HG02798 (cell line): ENCODE measurements at regions not wholly inside any gene's neighbourhood (a gene's known extent, or its start where the extent isn't known, plus 50 kb on each side); places are given as distances from the start of the nearest gene placed in this dataset.
"Not testable (repeated sequence)": the region's sequence is repeated elsewhere in the genome, so short reads cannot be mapped to it uniquely, and the experiment has no call there.

Experiments
- ATAC-seq: cut with Tn5 transposase; IDR thresholded peaks from one replicate; pipeline ENCODE4 v1.9.1; 2021; ENCODE audit warnings: mild to moderate bottlenecking; ENCODE audit not compliant: unreplicated experiment, poor library complexity

DNA sequence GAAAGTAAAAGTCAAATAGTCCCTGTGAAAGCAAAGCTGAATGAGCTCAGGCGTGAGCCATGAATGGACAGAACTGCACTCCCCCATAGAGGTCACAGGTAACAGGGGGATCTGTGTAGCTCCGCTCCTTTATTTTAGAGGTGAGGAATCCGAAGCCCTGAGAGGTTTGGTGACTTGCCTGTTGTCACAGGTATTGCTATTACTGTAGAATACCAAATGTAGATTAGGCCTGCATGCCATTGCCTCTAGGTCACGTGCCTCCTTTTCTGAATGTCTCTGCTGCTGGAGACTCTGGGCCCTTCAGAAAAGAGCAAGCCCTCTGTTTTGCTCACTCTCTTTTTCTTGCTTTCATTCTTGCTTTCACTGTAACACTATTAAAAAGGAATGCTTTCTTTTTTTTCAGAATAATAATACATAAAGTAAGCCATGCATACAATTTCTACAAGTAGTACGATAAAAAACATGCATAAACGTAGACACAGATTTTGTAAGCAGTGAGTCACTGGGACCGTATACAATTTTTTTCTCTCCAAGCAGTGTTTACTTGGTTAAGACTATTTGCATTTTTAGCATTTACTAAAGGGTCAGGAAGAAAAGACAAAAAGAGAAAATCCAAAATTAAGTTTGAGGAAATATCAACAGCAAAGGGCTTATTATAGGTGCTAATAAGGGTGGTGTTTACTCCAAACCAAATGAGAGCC lies 568.7 kb upstream of the ADAMTS16 start:
- no peak for ATAC-seq

DNA sequence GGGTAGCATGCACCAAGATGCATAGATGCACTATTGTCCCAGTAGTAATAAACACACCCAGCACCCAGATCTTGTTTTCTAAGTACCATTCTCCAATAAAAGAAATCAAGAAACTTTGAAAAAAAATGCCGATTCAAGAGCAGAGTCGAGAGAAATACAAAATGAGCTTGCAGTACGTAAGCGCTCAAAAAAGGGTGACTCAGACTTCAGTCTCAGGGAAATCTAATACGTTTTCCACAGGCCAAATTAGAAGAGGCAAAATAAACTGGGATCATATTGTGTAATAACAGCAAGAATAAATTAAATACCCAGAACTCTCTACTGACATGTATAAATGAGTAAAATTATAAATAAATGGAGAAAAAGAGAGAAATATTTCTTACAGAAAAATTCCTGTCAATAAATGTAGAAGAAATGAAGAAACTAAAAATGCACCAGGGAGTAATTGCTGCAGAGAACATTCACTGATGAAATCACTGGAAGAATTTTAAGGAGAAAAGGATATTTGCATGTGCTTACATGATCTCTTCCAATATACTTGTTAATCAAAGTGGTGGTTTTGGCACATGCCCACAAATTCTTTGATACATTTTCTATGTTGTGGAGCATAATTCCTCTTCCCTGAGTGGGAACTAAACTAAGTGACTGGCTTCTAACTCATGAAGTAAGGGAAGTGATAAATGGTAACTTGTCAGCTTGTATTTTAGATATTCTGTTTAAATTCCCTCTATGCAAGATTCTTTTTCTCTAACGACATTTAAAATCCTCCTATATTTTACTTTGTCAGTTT lies 567.6 kb upstream of the ADAMTS16 start:
- ATAC-seq: no peak

- ATAC-seq: no peak
These were observed 564.5 kb upstream of the ADAMTS16 start for GRCh38 chr5:4575608-4576007.

GRCh38 chr5:4576161-4576748 lies 563.9 kb upstream of the ADAMTS16 start:
- ATAC-seq: no peak

- ATAC-seq: no peak
These were observed 563.2 kb upstream of the ADAMTS16 start for GRCh38 chr5:4576908-4577307.

- no peak for ATAC-seq
These were observed 560.5 kb upstream of the ADAMTS16 start for GRCh38 chr5:4579679-4580078.

DNA sequence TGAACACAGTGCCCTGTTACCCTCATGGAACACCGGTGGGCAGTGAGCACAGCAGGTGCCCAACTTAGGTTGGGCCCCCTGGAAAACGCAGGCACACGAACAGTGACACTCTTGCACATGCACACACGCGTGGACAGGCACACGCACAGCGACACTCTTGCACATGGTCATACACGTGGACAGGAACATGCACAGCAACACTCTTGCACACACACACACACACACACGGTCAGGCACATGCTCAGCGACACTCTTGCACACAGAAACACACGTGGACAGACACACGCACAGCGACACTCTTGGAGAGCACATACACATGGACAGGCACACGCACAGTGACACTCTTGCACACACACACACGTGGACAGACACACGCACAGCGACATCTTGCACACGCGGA lies 559.4 kb upstream of the ADAMTS16 start:
- ATAC-seq: no peak

GRCh38 chr5:4581289-4581688 lies 558.8 kb upstream of the ADAMTS16 start:
- no peak for ATAC-seq

DNA sequence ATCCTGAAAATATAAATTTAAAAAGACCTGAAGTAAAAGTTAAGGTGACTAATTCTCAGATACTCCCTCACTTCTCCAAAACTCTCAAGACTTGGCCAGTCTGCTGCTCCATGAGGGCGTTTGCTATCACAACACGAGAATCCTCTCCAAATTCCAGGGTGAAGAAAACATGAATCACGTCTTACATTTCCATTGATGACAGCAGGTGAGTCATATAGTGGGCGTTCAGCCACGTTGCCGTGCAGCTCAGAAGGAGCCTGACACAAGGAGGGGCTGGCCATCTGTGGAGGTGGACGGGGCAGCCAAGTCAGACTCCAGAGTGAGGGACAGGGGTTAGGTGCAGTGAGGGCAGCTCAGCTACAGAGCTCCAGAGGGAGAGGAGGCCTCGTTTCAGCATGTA lies 555.1 kb upstream of the ADAMTS16 start:
- no peak for ATAC-seq

DNA sequence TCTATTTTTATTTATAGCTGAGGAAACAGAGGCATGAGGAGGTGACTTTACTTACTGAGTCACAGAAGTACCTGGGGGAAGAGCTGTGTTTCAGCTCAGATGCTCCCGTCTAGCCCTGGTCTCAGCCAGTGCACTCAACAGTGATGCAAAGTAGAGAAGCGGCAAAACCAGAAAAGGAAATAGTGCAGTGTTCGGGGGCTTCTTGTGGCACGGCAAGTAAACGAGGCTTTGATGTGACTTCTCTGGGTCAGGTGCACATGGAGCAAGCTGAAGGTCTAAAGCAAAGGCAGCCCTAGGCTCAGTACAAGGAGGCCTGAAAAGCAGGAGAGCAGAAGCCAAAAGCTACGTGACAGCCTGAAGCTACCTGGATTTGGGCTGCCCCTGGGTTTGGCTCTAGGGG lies 526.7 kb upstream of the ADAMTS16 start:
- ATAC-seq: no peak

DNA sequence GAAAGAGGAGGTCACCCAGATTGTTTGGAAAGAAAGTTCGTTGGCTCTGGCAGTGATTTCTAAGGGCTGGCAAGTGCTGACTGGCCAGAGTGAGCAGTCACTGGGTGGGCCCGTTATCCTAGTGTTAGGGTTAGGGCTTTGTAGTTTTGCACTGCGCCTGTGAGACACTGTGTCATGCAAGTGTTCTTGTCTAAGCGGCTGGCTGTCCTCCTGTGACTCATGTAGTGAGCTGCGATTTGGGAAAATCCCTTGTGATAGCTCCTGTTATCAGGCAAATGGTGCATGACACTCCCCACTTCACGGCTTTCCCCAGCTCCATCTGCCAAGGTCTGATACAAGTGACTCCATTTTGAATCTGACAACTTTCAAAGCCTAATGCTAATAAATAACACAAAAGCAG lies 526.0 kb upstream of the ADAMTS16 start:
- no peak for ATAC-seq

GRCh38 chr5:4615369-4615768 lies 524.8 kb upstream of the ADAMTS16 start:
- not testable (repeated sequence) for ATAC-seq

DNA sequence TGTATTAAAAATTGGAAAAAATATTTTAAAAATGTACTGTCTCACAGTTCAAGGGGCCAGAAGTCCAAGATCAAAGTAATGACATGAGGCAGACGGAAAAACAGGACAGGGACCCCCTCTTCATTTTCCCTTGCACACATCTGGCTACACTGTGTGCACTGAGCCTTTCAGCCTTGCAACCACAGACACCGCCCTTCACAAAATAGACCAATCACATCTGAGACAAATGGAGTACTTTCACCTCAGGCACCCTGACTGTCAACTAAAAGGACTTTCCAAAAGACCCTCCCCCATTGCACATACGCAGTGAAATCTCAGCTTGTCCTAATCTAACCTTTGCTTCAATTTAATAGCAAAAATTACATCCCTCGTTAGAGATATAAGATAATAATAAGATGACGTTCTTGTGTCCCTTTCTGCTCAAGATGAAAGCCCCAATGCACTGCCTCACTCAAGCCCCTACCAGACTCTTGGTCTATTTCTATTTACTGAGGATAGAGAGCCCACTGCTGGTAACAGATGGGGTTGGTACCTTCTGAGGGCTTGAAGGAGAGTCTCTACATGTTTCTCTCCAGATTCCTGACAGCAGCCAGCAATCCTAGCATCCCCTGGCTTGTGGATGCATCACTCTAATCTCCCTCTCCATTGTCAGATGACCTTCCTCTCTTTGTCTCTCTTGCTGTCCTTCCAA lies 514.8 kb upstream of the ADAMTS16 start:
- ATAC-seq: no peak

DNA sequence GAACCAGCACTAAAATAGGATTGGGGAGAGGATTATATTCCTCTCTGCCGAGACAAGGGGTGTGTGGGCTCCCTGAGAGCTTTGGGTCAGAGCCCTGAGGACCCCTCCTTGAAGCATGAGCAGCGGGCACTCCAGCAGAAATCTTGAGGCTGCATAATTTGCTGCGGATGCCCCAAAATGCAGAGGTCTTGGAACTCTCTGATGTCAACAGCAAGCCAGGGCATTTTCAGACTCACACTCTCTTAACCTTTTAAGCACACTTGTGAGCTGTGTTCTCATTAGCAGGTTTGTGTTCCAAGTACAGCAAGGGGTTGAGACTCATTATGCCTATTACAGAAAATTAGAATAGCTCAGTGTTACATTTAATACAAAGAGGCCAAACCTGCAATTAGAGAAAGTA lies 513.0 kb upstream of the ADAMTS16 start:
- ATAC-seq: no peak

DNA sequence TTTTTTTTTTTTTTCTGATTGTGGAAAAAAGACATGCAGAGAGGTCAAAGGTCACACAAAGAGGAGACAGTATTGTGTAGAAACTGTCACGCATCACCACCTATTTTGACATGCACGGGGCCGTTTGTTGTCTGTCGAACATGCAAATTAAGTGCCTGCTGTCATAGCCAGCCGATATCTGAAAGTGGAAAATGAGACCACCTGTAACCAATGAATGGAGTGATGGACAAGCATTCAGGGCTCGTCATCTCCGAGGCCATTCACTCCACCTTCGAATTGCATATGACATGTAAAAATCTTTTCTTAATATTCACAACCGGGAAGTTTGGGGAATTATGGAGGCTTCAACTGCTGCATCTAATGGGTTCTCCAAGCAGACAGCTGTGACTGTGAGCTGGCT lies 512.2 kb upstream of the ADAMTS16 start:
- no peak for ATAC-seq

GRCh38 chr5:4628645-4629385 lies 511.3 kb upstream of the ADAMTS16 start:
- no peak for ATAC-seq

DNA sequence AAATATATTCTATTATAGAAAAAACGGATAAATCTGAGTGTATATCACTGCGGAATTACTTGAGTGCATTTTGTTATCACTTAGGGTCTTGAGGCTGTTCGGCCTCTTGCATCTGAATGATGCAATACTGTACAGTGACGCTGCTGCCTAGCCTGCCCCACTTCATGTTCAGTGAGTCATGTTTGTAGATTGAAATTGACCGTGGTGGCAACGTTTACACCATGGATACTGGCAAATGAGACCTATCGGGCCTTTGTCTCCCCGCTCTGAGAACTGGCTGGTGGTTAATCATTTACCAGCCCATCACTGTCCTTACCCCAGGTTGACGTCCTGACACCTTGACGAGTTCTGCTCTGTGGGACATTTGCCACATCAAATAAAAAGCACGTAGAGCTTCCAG lies 510.1 kb upstream of the ADAMTS16 start:
- no peak for ATAC-seq

GRCh38 chr5:4634342-4634741 lies 505.8 kb upstream of the ADAMTS16 start:
- ATAC-seq: no peak

DNA sequence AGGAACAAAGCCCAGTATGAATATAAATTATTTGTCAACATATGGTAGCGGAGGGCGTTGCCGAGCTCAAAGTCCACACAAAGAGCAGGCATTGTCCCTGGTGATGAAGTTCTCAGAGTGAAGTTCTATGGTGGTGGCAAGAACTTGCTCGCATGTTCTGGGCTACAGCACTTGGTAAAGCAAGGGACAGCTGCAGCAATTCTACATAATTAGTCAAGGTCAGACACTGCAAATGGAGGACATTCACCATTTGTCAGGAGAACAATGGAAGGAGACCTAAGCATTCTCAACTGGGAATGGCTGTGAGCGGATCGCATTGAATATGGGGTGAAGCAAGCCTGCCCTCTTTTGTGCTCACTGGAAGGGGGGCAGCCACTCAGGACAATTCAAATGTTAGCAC lies 503.8 kb upstream of the ADAMTS16 start:
- ATAC-seq: no peak

GRCh38 chr5:4639946-4640345 lies 500.2 kb upstream of the ADAMTS16 start:
- no peak for ATAC-seq
